ENCODE measurements at regions not wholly inside any gene's neighbourhood (a gene's known extent, or its start where the extent isn't known, plus 50 kb on each side); places are given as distances from the start of the nearest gene placed in this dataset.
A peak's percentile ranks its signal among the peaks of the same experiment; 100 is the strongest.
"Not testable (repeated sequence)": the region's sequence is repeated elsewhere in the genome, so short reads cannot be mapped to it uniquely, and the experiment has no call there.

DNA sequence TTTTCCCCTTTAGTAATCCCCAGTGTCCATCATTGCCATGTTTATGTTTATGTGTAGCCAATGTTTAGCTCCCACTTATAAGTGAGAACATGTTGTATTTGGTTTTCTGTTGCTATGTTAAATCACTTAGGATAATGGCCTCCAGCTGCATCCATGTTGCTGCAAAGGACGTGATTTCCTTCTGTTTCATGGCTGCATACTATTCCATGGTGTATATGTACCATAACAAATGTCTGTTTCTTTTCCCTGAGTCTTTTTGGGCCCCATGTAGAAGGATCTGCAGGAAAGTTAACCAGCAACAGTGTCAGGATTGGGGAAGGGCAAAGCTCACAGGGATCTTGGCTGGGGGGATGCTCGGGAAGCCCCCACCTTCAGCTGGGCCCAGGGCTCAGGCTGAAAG lies 64.3 kb upstream of the SULF2 start:
- Histone ChIP-seq H3K4me2 (ENCODE audit: low read length, poor library complexity, severe bottlenecking) (no peak overlapping the region), H3K27me3 (ENCODE audit: control insufficient read depth in 1 of 2, insufficient read depth in 1 of 2, low read length in 2 of 2) (peaks cover 39 to 66% of the 10 kb centered on the region in 2 experiments), H2BK120ac (ENCODE audit: low read depth, low read length) (no peak overlapping the region), H4K91ac (ENCODE audit: low read length) (no peak overlapping the region), H3K18ac (ENCODE audit: low read depth in 1 of 2, low read length in 2 of 2) (no peak overlapping the region), H3K9ac (ENCODE audit: low read length) (no peak overlapping the region), H3K4ac (ENCODE audit: low read depth in 1 of 2, low read length in 2 of 2) (no peak overlapping the region), H4K8ac (ENCODE audit: low read length) (no peak overlapping the region), H3K4me3 (ENCODE audit: insufficient read depth in 1 of 2, low read depth in 1 of 2, low read length in 2 of 2) (no peak overlapping the region), H3K23ac (ENCODE audit: low read length in 2 of 2) (no peak overlapping the region), H2BK5ac (ENCODE audit: low read depth, low read length, poor library complexity, severe bottlenecking) (no peak overlapping the region), H3K36me3 (ENCODE audit: control insufficient read depth in 1 of 2, insufficient read depth in 2 of 2, low read depth in 1 of 2, low read length in 2 of 2) (no peaks in the 10 kb centered on the region), H3K79me1 (replicated peaks; ENCODE audit: low read length, poor library complexity, severe bottlenecking) (no peaks in the 10 kb centered on the region), H2BK12ac (ENCODE audit: low read length in 2 of 2) (no peak overlapping the region), H3K9me3 (ENCODE audit: control insufficient read depth, low read length) (no peaks in the 10 kb centered on the region), H2AK5ac (ENCODE audit: low read length, severe bottlenecking) (no peak overlapping the region), H2BK15ac (ENCODE audit: low read depth, poor library complexity, severe bottlenecking) (peak overlapping the region; percentile 36), H2AFZ (ENCODE audit: low read depth, low read length) (no peak overlapping the region), H3K4me1 (ENCODE audit: control insufficient read depth, insufficient read depth, low read depth, low read length) (no peaks in the 10 kb centered on the region), H3K14ac (ENCODE audit: low read length in 2 of 2) (no peak overlapping the region), H3K27ac (ENCODE audit: low read length, poor library complexity, severe bottlenecking) (no peak overlapping the region)
- no peak for DNase-seq
- WGBS: 89% methylated on average over 2 of the region's 2 CpGs

DNA sequence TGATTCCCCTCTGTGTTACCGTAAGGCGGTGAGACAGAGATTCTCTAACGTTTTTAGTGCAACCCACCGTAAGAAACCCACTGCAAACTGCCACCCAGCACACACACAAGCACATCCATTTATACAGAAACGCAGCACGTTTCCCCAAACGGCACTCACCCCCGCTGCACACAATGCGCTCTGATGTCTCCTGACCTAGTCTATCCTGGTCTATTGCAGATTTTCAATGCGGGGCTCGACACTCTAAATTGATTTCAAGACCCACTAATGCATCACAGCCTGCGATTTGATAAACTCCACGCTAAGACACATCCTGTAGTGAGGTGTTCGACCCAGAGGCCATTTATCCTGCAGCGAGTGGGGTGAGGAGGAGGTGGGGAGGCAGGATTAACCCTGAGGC lies 63.7 kb upstream of the SULF2 start:
- H3K4me3 ChIP-seq (ENCODE audit: insufficient read depth in 1 of 2, low read depth in 1 of 2, low read length in 2 of 2): no peak overlapping the region
- H3K27ac ChIP-seq (ENCODE audit: low read length, poor library complexity, severe bottlenecking): no peak overlapping the region
- H3K14ac ChIP-seq (ENCODE audit: low read length in 2 of 2): no peak overlapping the region
- no peaks in the 10 kb centered on the region for H3K79me1 ChIP-seq (replicated peaks; ENCODE audit: low read length, poor library complexity, severe bottlenecking)
- no peak overlapping the region for H2AK5ac ChIP-seq (ENCODE audit: low read length, severe bottlenecking)
- H3K9ac ChIP-seq (ENCODE audit: low read length): no peak overlapping the region
- no peak overlapping the region for H3K18ac ChIP-seq (ENCODE audit: low read depth in 1 of 2, low read length in 2 of 2)
- H2BK15ac ChIP-seq (ENCODE audit: low read depth, poor library complexity, severe bottlenecking): no peak overlapping the region
- no peak for DNase-seq
- no peak overlapping the region for H3K4ac ChIP-seq (ENCODE audit: low read depth in 1 of 2, low read length in 2 of 2)
- no peak overlapping the region for H3K4me2 ChIP-seq (ENCODE audit: low read length, poor library complexity, severe bottlenecking)
- no peak overlapping the region for H4K8ac ChIP-seq (ENCODE audit: low read length)
- H3K9me3 ChIP-seq (ENCODE audit: control insufficient read depth, low read length): no peaks in the 10 kb centered on the region
- no peak overlapping the region for H2BK120ac ChIP-seq (ENCODE audit: low read depth, low read length)
- no peak overlapping the region for H2AFZ ChIP-seq (ENCODE audit: low read depth, low read length)
- WGBS: 90% methylated on average over 11 of the region's 15 CpGs
- no peak overlapping the region for H2BK5ac ChIP-seq (ENCODE audit: low read depth, low read length, poor library complexity, severe bottlenecking)
- H4K91ac ChIP-seq (ENCODE audit: low read length): no peak overlapping the region
- no peaks in the 10 kb centered on the region for H3K4me1 ChIP-seq (ENCODE audit: control insufficient read depth, insufficient read depth, low read depth, low read length)
- H2BK12ac ChIP-seq (ENCODE audit: low read length in 2 of 2): no peak overlapping the region
- no peaks in the 10 kb centered on the region for H3K36me3 ChIP-seq (ENCODE audit: control insufficient read depth in 1 of 2, insufficient read depth in 2 of 2, low read depth in 1 of 2, low read length in 2 of 2)
- H3K27me3 ChIP-seq (ENCODE audit: control insufficient read depth in 1 of 2, insufficient read depth in 1 of 2, low read length in 2 of 2): peaks cover 39 to 67% of the 10 kb centered on the region in 2 experiments
- H3K23ac ChIP-seq (ENCODE audit: low read length in 2 of 2): no peak overlapping the region

- DNase-seq; H3K4me2 ChIP-seq (ENCODE audit: low read length, poor library complexity, severe bottlenecking): not testable (repeated sequence)
- 34% methylated on average over 4 of the region's 4 CpGs for WGBS
These were observed 63.3 kb upstream of the SULF2 start for GRCh38 chr20:47848534-47848933.

DNA sequence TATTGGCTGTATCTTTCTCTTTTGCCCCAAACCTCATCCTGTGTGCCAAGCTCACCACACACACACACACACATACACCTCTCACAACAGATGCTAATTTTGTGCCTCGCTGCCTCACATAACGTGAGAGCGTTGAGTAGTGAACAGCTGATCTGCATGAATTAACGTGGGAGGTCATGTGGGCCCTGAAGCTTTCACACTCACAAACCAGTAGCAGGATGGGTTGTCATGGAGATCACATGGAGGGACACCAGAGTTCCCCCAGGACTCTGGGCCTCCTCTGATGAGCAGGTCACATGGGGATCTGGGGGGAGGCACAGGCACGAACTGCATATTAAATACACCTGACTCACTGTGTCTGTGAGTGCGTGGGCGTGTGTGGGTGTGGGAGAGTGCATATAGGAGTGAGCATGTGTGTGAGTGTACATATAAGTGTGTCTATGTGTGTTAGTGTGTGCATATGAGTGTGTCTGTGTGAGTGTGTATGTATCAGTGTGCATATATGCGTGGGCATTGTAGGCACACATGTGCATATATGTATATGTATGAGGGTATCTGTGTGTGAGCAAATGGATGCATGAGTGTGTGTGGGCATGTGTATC lies 62.7 kb upstream of the SULF2 start:
- peaks cover 46 to 72% of the 10 kb centered on the region in 2 experiments for H3K27me3 ChIP-seq (ENCODE audit: control insufficient read depth in 1 of 2, insufficient read depth in 1 of 2, low read length in 2 of 2)
- no peak overlapping the region for H3K9ac ChIP-seq (ENCODE audit: low read length)
- H2AFZ ChIP-seq (ENCODE audit: low read depth, low read length): no peak overlapping the region
- H3K79me1 ChIP-seq (replicated peaks; ENCODE audit: low read length, poor library complexity, severe bottlenecking): no peaks in the 10 kb centered on the region
- no peak overlapping the region for H3K23ac ChIP-seq (ENCODE audit: low read length in 2 of 2)
- H2AK5ac ChIP-seq (ENCODE audit: low read length, severe bottlenecking): no peak overlapping the region
- H3K18ac ChIP-seq (ENCODE audit: low read depth in 1 of 2, low read length in 2 of 2): no peak overlapping the region
- H3K14ac ChIP-seq (ENCODE audit: low read length in 2 of 2): no peak overlapping the region
- 73% methylated on average over 8 of the region's 8 CpGs for WGBS
- no peaks in the 10 kb centered on the region for H3K9me3 ChIP-seq (ENCODE audit: control insufficient read depth, low read length)
- no peak overlapping the region for H3K4me2 ChIP-seq (ENCODE audit: low read length, poor library complexity, severe bottlenecking)
- H4K8ac ChIP-seq (ENCODE audit: low read length): no peak overlapping the region
- no peaks in the 10 kb centered on the region for H3K4me1 ChIP-seq (ENCODE audit: control insufficient read depth, insufficient read depth, low read depth, low read length)
- no peak overlapping the region for H2BK5ac ChIP-seq (ENCODE audit: low read depth, low read length, poor library complexity, severe bottlenecking)
- no peak overlapping the region for H3K27ac ChIP-seq (ENCODE audit: low read length, poor library complexity, severe bottlenecking)
- H2BK120ac ChIP-seq (ENCODE audit: low read depth, low read length): no peak overlapping the region
- H2BK15ac ChIP-seq (ENCODE audit: low read depth, poor library complexity, severe bottlenecking): no peak overlapping the region
- H3K4ac ChIP-seq (ENCODE audit: low read depth in 1 of 2, low read length in 2 of 2): no peak overlapping the region
- H2BK12ac ChIP-seq (ENCODE audit: low read length in 2 of 2): no peak overlapping the region
- no peak overlapping the region for H4K91ac ChIP-seq (ENCODE audit: low read length)
- no peak overlapping the region for H3K4me3 ChIP-seq (ENCODE audit: insufficient read depth in 1 of 2, low read depth in 1 of 2, low read length in 2 of 2)
- H3K36me3 ChIP-seq (ENCODE audit: control insufficient read depth in 1 of 2, insufficient read depth in 2 of 2, low read depth in 1 of 2, low read length in 2 of 2): no peaks in the 10 kb centered on the region
- no peak for DNase-seq

More at GRCh38 chr20:47848534-47848933, 63.3 kb upstream of the SULF2 start:
- H3K9ac ChIP-seq (ENCODE audit: low read length); H3K4me3 ChIP-seq (ENCODE audit: insufficient read depth in 1 of 2, low read depth in 1 of 2, low read length in 2 of 2); H3K18ac ChIP-seq (ENCODE audit: low read depth in 1 of 2, low read length in 2 of 2); H2AK5ac ChIP-seq (ENCODE audit: low read length, severe bottlenecking); H4K91ac ChIP-seq (ENCODE audit: low read length); H3K4me1 ChIP-seq (ENCODE audit: control insufficient read depth, insufficient read depth, low read depth, low read length); H3K14ac ChIP-seq (ENCODE audit: low read length in 2 of 2); H3K27ac ChIP-seq (ENCODE audit: low read length, poor library complexity, severe bottlenecking); H2BK15ac ChIP-seq (ENCODE audit: low read depth, poor library complexity, severe bottlenecking); H2BK5ac ChIP-seq (ENCODE audit: low read depth, low read length, poor library complexity, severe bottlenecking); H3K9me3 ChIP-seq (ENCODE audit: control insufficient read depth, low read length); H3K79me1 ChIP-seq (replicated peaks; ENCODE audit: low read length, poor library complexity, severe bottlenecking); H2BK12ac ChIP-seq (ENCODE audit: low read length in 2 of 2); H3K4ac ChIP-seq (ENCODE audit: low read depth in 1 of 2, low read length in 2 of 2); H2BK120ac ChIP-seq (ENCODE audit: low read depth, low read length); H2AFZ ChIP-seq (ENCODE audit: low read depth, low read length); H3K36me3 ChIP-seq (ENCODE audit: control insufficient read depth in 1 of 2, insufficient read depth in 2 of 2, low read depth in 1 of 2, low read length in 2 of 2); H4K8ac ChIP-seq (ENCODE audit: low read length); H3K23ac ChIP-seq (ENCODE audit: low read length in 2 of 2): not testable (repeated sequence)
- peaks cover 40 to 69% of the 10 kb centered on the region in 2 experiments for H3K27me3 ChIP-seq (ENCODE audit: control insufficient read depth in 1 of 2, insufficient read depth in 1 of 2, low read length in 2 of 2)
